Spleen (tissue), 7 donors: ENCODE measurements at regions not wholly inside any gene's neighbourhood (a gene's known extent, or its start where the extent isn't known, plus 50 kb on each side); places are given as distances from the start of the nearest gene placed in this dataset.

Experiments
- CTCF ChIP-seq, 11 experiments: fragments of 200-600 bp in 7 of 11; fragments of 450-650 bp in 4 of 11; sonication (generic) in 4 of 11; IDR thresholded peaks in 8 of 11; conservative IDR thresholded peaks in 3 of 11; 1 replicate in 7 of 11; 2 replicates in 4 of 11; pipeline versions ENCODE4 v1.4.0 to v1.8.0; 2016 to 2021; ENCODE audit warnings: antibody characterized with exemption in 11 of 11, inconsistent platforms in 4 of 11, mild to moderate bottlenecking in 1 of 11
- POLR2A ChIP-seq, 3 donors: fragments of 450-650 bp; IDR thresholded peaks; one replicate each; pipeline ENCODE4 v1.5.1; 2017; ENCODE audit warnings: antibody characterized with exemption in 3 of 3, mild to moderate bottlenecking in 1 of 3
- POLR2AphosphoS5 ChIP-seq, 3 donors: sonication (generic); formaldehyde crosslinking; IDR thresholded peaks; one replicate each; pipeline ENCODE4 v1.5.1; 2017; ENCODE audit warnings: antibody characterized with exemption in 3 of 3
- donor health status: DM: no; HTN: no; CAD: no; lungs with moderate emphysema.
- donor health status: DM: no; HTN: no; CAD: no.
- donor health status: DM: no; HTN: no; CAD: no.

DNA sequence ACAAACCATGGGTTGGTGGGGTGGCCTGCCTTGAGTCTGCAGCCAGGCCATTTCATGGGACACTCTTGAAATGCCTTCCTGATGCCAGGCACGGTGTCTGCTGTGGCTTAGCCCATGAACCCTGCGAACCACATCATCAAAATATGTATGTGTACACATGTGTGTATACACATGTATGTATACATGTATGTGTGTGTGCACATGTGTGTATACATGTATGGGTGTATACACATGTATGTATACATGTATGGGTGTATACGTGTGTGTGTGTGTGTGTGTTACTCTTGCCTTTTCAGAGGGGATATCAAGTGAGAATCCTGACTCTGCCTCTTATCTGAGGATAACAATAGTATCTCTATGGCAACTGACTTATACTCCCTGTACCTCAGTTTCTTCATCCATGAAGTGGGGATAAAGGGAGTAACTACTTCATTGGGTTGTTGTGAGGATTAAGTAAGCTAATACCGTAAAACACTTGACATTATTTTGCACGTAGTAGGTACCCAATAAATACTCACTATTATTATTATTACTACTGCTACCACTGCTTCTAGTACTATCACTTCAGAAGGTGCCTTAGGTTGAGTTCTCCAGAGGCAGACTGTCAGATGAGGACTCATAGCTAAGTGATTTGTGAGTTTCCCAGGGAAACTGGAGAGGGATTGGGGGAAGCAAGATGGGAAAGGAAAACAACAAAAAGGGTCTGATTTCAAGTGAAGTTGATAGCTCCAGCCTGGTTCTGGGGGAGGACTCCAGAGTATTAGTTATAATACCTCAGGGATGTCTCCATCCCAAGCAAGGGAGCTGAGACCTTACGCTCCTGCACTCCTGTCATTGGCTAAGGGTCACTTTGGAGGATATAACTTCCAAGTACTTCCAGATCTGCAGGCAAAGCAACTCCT lies 110.5 kb downstream of the VEGFA start:
- TF ChIP-seq CTCF (IDR thresholded peaks at IDR 0.05 in 8 of 11, conservative IDR thresholded peaks at IDR 0.05 in 3 of 11): no peak
- no peak for TF ChIP-seq POLR2A (IDR thresholded peaks at IDR 0.05)
- TF ChIP-seq POLR2AphosphoS5 (IDR thresholded peaks at IDR 0.05): no peak
